IMR-90 (cell line): ENCODE measurements at regions not wholly inside any gene's neighbourhood (a gene's known extent, or its start where the extent isn't known, plus 50 kb on each side); places are given as distances from the start of the nearest gene placed in this dataset.
"Not testable (repeated sequence)": the region's sequence is repeated elsewhere in the genome, so short reads cannot be mapped to it uniquely, and the experiment has no call there.

Source experiments
- ATAC-seq: fragments of 200-7000 bp; cut with Tn5 transposase; 2 replicates; pipeline ENCODE4 v1.9.1; 2020; ENCODE audit warnings: low read depth, mild to moderate bottlenecking, moderate library complexity
- BruUV-seq: library from RNA; stranded (reverse); fragments of 400-500 nt; replicated peaks from 2 replicates; lab custom pipeline; 2021; lab: Mats Ljungman, UMichigan
- CTCF ChIA-PET: fragments of 300-600 bp; formaldehyde crosslinking; extraction: SDS; loops from one replicate; lab custom pipeline; 2021; ENCODE audit warnings: antibody characterized with exemption; lab: Yijun Ruan, JAX
- POLR2A ChIA-PET: fragments of 300-600 bp; sonication (Branson Sonifier 250); formaldehyde crosslinking; loops from one replicate; lab custom pipeline; 2022; ENCODE audit warnings: antibody characterized with exemption; ENCODE audit not compliant: unreplicated experiment; lab: Charles Lee
- DNase-seq: peaks from one replicate; pipeline ENCODE4 v3.0.0; 2013
- H2AFZ ChIP-seq: replicated peaks from 2 replicates; pipeline ENCODE3; 2013; ENCODE audit warnings: low read length, mild to moderate bottlenecking; ENCODE audit not compliant: poor library complexity
- H2AK5ac ChIP-seq: 2 replicates; pipeline ENCODE4 v1.6.1; 2013; ENCODE audit warnings: low read depth, low read length, inconsistent platforms
- H2AK9ac ChIP-seq: replicated peaks from 2 replicates; pipeline ENCODE3; 2013; ENCODE audit warnings: mild to moderate bottlenecking, low read depth, low read length, moderate library complexity; ENCODE audit not compliant: poor library complexity
- H2BK120ac ChIP-seq: 2 replicates; pipeline ENCODE4 v1.6.1; 2013; ENCODE audit warnings: low read depth, low read length, inconsistent platforms
- H2BK15ac ChIP-seq: 3 replicates; pipeline ENCODE4 v1.6.1; 2013; ENCODE audit warnings: low read depth, low read length, inconsistent platforms
- H2BK20ac ChIP-seq: 2 replicates; pipeline ENCODE4 v1.6.1; 2013; ENCODE audit warnings: low read depth, mild to moderate bottlenecking, inconsistent platforms, low read length, moderate library complexity
- H2BK5ac ChIP-seq: 2 replicates; pipeline ENCODE4 v1.6.1; 2013; ENCODE audit warnings: mild to moderate bottlenecking, low read depth, low read length, inconsistent platforms; ENCODE audit not compliant: poor library complexity, severe bottlenecking
- H3K14ac ChIP-seq: replicated peaks from 2 replicates; pipeline ENCODE4 v1.6.1; 2013; ENCODE audit warnings: low read depth, low read length, inconsistent platforms
- H3K18ac ChIP-seq: 2 replicates; pipeline ENCODE4 v1.6.1; 2013; ENCODE audit warnings: low read depth, low read length, control low read depth
- H3K23ac ChIP-seq: 2 replicates; pipeline ENCODE4 v1.6.1; 2013; ENCODE audit warnings: low read depth, low read length, inconsistent platforms
- H3K27ac ChIP-seq: 2 replicates; pipeline ENCODE4 v1.5.1; 2013; ENCODE audit warnings: mild to moderate bottlenecking, control low read depth, low read length; ENCODE audit not compliant: insufficient read depth
- H3K27me3 ChIP-seq: 2 replicates; pipeline ENCODE4 v1.6.1; 2013; ENCODE audit warnings: low read length; ENCODE audit not compliant: control insufficient read depth, insufficient read depth
- H3K36me3 ChIP-seq: 2 replicates; pipeline ENCODE4 v1.6.1; 2013; ENCODE audit warnings: low read length, mixed read lengths; ENCODE audit not compliant: control insufficient read depth, insufficient read depth
- H3K4ac ChIP-seq: 2 replicates; pipeline ENCODE4 v1.6.1; 2013; ENCODE audit warnings: low read depth, low read length, inconsistent platforms
- H3K4me1 ChIP-seq: 2 replicates; pipeline ENCODE4 v1.6.1; 2013; ENCODE audit warnings: low read length, mixed read lengths; ENCODE audit not compliant: control insufficient read depth, insufficient read depth
- H3K4me2 ChIP-seq: 2 replicates; pipeline ENCODE4 v1.6.1; 2013; ENCODE audit warnings: low read depth, mild to moderate bottlenecking, control low read depth, low read length, moderate library complexity
- H3K4me3 ChIP-seq: 2 replicates; pipeline ENCODE4 v1.5.1; 2013; ENCODE audit warnings: low read depth, mild to moderate bottlenecking, control low read depth, low read length, moderate library complexity; ENCODE audit not compliant: insufficient read depth
- H3K56ac ChIP-seq: 2 replicates; pipeline ENCODE4 v1.6.1; 2013; ENCODE audit warnings: low read length, inconsistent platforms; ENCODE audit not compliant: insufficient read depth; ENCODE audit errors: extremely low read depth
- H3K79me1 ChIP-seq, 2 experiments: 2 replicates each; pipeline ENCODE4 v1.6.1; 2013; ENCODE audit warnings: low read length in 2 of 2, inconsistent platforms in 1 of 2, low read depth in 1 of 2
- H3K9ac ChIP-seq: 2 replicates; pipeline ENCODE4 v1.6.1; 2013; ENCODE audit warnings: low read depth, low read length, control low read depth
- H3K9me1 ChIP-seq: 2 replicates; pipeline ENCODE4 v1.6.1; 2013; ENCODE audit warnings: low read length, inconsistent platforms; ENCODE audit not compliant: insufficient read depth
- H3K9me3 ChIP-seq: 2 replicates; pipeline ENCODE4 v1.6.1; 2013; ENCODE audit warnings: low read length; ENCODE audit not compliant: control insufficient read depth, insufficient read depth
- H4K20me1 ChIP-seq: 2 replicates; pipeline ENCODE4 v1.6.1; 2013; ENCODE audit warnings: low read length, inconsistent platforms; ENCODE audit not compliant: insufficient read depth
- H4K5ac ChIP-seq: 2 replicates; pipeline ENCODE4 v1.6.1; 2013; ENCODE audit warnings: mild to moderate bottlenecking, low read depth, low read length, control low read depth
- H4K8ac ChIP-seq, 2 experiments: 2 replicates each; pipeline ENCODE4 v1.6.1; 2013; ENCODE audit warnings: low read depth in 2 of 2, low read length in 2 of 2, control low read depth in 1 of 2, inconsistent platforms in 1 of 2
- H4K91ac ChIP-seq: 2 replicates; pipeline ENCODE4 v1.6.1; 2013; ENCODE audit warnings: low read depth, low read length, inconsistent platforms; ENCODE audit not compliant: insufficient read depth
- WGBS, 2 experiments: methylation state at CpG; one replicate each; pipeline versions ENCODE4 v1.1.5 to v1.1.7; 2013; ENCODE audit warnings: missing lambda C conversion rate in 2 of 2; ENCODE audit not compliant: insufficient read length in 1 of 2; ENCODE audit errors: extremely low coverage in 2 of 2; 5-methylcytosine and 5-hydroxymethylcytosine counted together
- dilution Hi-C: fragments of 300-500 bp; cut with HindIII; formaldehyde crosslinking; loops from one replicate; pipeline ENCODE4 v1.14.3; 2018; ENCODE audit warnings: low sequenced_read_pairs; ENCODE audit not compliant: unreplicated experiment
- in situ Hi-C: fragments of 300-500 bp; cut with MboI; formaldehyde crosslinking; loops from 3 replicates; pipeline ENCODE4 v1.14.3; 2019; ENCODE audit warnings: low sequenced_read_pairs, inconsistent platforms, mixed read lengths
- intact Hi-C: fragments of 100-400 bp; cut with micrococcal nuclease; formaldehyde crosslinking; loops from 2 replicates; pipeline ENCODE4 v1.10.0; 2022

DNA sequence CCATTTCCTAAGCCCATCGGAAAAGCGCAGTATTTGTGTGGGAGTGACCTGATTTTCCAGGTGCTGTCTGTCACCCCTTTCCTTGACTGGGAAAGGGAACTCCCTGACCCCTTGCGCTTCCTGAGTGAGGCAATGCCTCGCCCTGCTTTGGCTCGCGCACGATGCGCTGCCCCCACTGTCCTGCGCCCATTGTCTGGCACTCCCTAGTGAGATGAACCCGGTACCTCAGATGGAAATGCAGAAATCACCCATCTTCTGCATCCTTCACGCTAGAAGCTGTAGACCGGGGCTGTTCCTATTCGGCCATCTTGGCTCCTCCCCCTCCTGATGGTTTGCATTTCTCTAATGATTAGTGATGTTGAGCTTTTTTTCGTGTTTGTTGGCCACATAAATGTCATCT lies 349.3 kb upstream of the GBE1 start:
- ATAC-seq, H2BK5ac ChIP-seq, H2AK9ac ChIP-seq, H2BK120ac ChIP-seq, in situ Hi-C loops, H2AK5ac ChIP-seq, H2BK20ac ChIP-seq, H4K91ac ChIP-seq, H3K56ac ChIP-seq, DNase-seq, CTCF ChIA-PET, H4K8ac ChIP-seq, BruUV-seq, H2AFZ ChIP-seq, H3K4me3 ChIP-seq, H3K27me3 ChIP-seq, H3K14ac ChIP-seq, H4K5ac ChIP-seq, H3K27ac ChIP-seq, H2BK15ac ChIP-seq, H3K18ac ChIP-seq, H3K9me1 ChIP-seq, H3K4me1 ChIP-seq, POLR2A ChIA-PET, H3K9me3 ChIP-seq, dilution Hi-C loops, H3K4me2 ChIP-seq, H3K79me1 ChIP-seq, H3K36me3 ChIP-seq, H3K9ac ChIP-seq, H4K20me1 ChIP-seq, H3K23ac ChIP-seq, H3K4ac ChIP-seq, intact Hi-C loops: not testable (repeated sequence)
- WGBS, 2 experiments, result 79% methylated on average over 7 of the region's 14 CpGs; no CpG with 5 or more reads in 1 of the 2 experiments
